DMS153 treated with DMSO at 0.1 percent for 48 hours (cell line): ENCODE measurements at regions not wholly inside any gene's neighbourhood (a gene's known extent, or its start where the extent isn't known, plus 50 kb on each side); places are given as distances from the start of the nearest gene placed in this dataset.

Experiments
- DNase-seq: peaks from one replicate; lab custom pipeline; 2025; ENCODE audit not compliant: unreplicated experiment; lab: John Stamatoyannopoulos, UW

GRCh38 chr3:135460273-135460672 is 505.3 kb upstream of the PPP2R3A start:
- no peak for DNase-seq

GRCh38 chr3:135471911-135472310 is 493.6 kb upstream of the PPP2R3A start:
- DNase-seq = no peak

- no peak for DNase-seq
These were observed 492.1 kb upstream of the PPP2R3A start for GRCh38 chr3:135473449-135473848.

GRCh38 chr3:135487261-135487660 is 478.3 kb upstream of the PPP2R3A start:
- DNase-seq = no peak

GRCh38 chr3:135490219-135490915 is 475.2 kb upstream of the PPP2R3A start:
- no peak for DNase-seq

GRCh38 chr3:135491491-135492205 is 473.9 kb upstream of the PPP2R3A start:
- DNase-seq = no peak

GRCh38 chr3:135495891-135496290 is 469.6 kb upstream of the PPP2R3A start:
- no peak for DNase-seq

- DNase-seq = no peak
These were observed 467.5 kb upstream of the PPP2R3A start for GRCh38 chr3:135497979-135498378.

- DNase-seq = no peak
These were observed 466.1 kb upstream of the PPP2R3A start for GRCh38 chr3:135499426-135499825.

- DNase-seq = no peak
These were observed 465.5 kb upstream of the PPP2R3A start for GRCh38 chr3:135500034-135500433.

GRCh38 chr3:135503065-135503759 is 462.3 kb upstream of the PPP2R3A start:
- no peak for DNase-seq

- peak; percentile 71 for DNase-seq
These were observed 461.5 kb upstream of the PPP2R3A start for GRCh38 chr3:135503760-135504686.

GRCh38 chr3:135513106-135514059 is 452.1 kb upstream of the PPP2R3A start:
- DNase-seq = no peak

GRCh38 chr3:135514060-135514448 is 451.5 kb upstream of the PPP2R3A start:
- DNase-seq = no peak

GRCh38 chr3:135516143-135516542 is 449.4 kb upstream of the PPP2R3A start:
- DNase-seq = no peak

GRCh38 chr3:135528413-135529015 is 437.0 kb upstream of the PPP2R3A start:
- DNase-seq = peak; percentile 45

- DNase-seq = peak; percentile 78
These were observed 433.5 kb upstream of the PPP2R3A start for GRCh38 chr3:135532021-135532420.

- DNase-seq = no peak
These were observed 427.4 kb upstream of the PPP2R3A start for GRCh38 chr3:135538123-135538522.

- DNase-seq = no peak
These were observed 426.2 kb upstream of the PPP2R3A start for GRCh38 chr3:135539351-135539750.
